ENCODE measurements at regions not wholly inside any gene's neighbourhood (a gene's known extent, or its start where the extent isn't known, plus 50 kb on each side); places are given as distances from the start of the nearest gene placed in this dataset.

DNA sequence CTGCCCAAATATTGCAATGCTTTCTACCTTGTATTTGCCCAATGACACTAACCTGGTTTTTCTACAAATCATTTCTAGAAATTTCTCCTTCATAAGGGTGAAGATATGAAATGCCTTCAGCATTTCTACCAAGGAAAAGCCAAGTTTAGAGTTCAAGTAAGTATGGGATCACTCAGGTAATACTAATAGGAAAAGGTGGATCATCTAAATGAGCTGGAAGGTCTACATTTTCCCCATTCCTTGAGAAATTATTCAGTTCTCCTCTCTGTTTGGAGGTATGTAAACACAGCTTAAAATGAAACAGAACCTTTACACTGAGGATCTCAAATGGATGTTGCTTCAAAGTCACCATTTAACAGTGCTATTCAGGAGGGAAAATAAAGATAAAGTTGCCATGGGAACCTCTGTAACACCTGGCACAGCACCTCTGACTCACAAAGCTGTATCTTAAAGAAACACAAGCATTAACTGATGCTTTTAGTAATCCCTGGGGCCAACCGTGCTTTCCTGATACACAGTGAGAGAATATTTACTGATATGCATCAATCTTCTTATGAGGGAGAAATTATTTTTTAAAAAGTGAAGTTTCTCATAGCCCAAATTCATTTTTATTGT lies 161.3 kb downstream of the DRD1 start:
- DNase-seq, result no peak

DNA sequence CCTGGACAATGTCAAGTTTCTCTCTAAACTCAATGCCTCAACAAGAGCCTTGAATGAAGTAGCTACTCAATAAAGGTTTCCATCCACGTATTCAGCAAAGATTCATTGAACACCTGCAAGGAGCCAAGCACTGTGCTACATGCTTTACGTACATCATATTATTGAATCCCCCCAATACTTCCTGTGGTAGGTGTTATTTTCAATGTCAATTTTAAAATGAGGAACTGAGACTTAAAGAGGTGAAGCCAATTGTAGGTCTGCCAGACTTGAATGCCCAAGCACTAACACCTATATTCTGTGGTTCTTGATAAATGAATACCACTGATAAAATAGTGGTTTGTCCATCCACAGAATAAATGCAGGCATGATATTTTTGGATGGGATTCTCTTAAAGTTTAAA lies 162.3 kb downstream of the DRD1 start:
- DNase-seq, result no peak

DNA sequence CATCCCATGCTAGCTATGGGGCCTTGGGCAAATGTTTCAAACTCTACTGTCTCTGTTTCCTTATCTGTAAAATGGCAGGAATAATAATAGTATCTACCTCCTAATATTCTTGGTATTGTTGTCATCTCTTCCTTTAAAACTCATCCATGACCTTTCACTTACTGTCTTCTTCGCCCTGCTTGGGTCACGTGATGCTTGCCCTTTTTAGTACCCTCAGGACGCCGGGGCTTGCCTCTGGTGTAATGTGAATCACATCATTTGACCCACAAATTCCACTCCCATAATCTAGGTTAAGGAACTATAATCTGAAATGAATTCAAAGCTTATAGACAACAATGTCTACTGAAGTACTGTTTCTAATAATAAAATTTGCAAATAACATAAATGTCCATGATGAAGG lies 162.7 kb downstream of the DRD1 start:
- no peak for DNase-seq

- DNase-seq, result no peak
Measured at GRCh38 chr5:175279506-175279905, 164.5 kb downstream of the DRD1 start.

DNA sequence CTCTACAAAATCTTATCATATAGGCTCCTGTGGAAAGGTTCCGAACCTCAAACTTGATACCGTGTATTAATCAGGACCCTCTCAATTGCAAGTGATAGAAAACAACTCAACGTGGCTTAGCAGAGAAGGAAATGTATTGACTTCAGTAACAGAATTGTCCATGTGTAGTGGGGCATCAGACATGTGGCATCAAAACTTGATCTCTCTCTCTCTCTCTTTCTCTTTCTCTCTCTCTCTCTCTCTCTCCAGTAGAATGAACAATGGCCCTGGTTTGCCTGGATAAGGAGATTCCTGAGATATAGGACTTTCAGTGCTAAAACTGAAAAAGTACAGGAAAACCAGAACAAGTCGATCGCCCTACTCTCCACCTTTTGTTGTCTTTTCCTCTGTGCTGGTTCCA lies 168.2 kb downstream of the DRD1 start:
- DNase-seq, result no peak

DNA sequence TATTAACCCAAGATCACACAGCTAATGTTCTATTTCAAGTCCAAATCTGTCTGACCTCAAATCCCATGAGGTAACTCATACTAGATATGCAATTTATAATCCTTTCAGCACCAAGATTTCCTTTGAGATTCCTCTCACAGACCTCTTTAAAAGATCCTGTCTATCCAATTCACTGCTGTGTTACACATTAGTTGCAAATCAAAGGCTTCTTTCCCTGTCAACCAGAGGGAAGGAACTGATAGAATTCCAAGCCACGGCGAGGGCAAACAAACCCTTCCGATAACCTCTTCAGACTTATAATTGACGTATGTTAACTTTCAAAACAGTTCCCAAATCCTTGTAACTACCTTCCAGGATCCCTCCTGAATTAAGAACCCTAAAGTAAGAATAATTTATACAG lies 168.9 kb downstream of the DRD1 start:
- DNase-seq, result no peak

GRCh38 chr5:175274171-175274570 lies 169.8 kb downstream of the DRD1 start:
- no peak for DNase-seq

GRCh38 chr5:175264406-175264805 lies 179.6 kb downstream of the DRD1 start:
- DNase-seq, result no peak

DNA sequence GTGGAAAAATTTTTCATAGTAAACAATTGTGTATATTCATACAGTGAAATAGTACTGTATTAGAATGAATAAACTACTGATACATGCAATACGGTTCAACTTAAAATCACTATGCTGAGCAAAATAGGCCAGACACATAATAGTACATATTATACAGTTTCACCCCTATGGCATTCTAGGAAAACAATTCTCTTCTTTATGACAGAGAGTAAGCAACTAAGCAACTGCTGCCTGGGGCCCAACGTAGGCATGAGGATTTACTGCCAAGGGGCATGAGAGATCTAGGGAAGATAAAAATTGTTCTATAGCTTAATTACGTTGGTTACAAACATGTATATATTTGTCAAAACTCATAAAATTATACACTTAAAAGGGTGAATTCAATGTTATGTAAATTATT lies 180.2 kb downstream of the DRD1 start:
- DNase-seq, result no peak

DNA sequence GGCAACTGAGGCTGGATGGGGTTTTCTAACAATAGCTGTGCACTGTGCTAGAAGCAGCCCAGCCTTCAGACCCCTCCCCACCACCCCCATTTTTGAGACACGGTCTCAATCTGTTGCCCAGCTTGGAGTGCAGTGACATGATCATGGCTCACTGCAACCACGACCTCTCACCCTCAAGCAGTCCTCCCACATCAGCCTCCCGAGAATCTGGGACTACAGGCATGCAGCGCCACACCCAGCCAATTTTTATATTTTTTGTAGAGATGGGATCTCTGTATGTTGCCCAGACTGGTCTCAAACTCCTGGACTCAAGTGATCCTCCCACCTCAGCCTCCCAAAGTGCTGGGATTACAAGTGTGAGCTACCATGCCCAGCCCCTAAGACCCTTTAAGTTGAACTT lies 182.5 kb downstream of the DRD1 start:
- no peak for DNase-seq

DNA sequence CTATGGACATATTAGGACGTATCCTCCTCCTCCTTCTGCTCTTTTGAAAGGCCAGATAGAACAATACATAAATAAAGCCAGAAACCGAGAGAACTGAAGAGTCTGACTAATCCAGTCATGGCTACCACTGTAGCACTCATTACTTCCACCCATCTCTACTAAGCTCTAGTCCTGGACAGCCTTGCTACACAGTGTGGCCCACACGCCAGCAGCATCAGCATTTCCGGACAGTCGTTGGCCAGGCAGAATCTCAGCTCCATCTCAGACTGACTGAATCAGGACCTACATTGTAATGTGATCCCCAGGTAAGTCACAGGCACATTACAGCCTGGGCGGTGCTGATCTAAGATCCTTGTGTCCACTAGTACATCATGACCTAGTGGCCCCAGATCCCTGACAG lies 182.9 kb downstream of the DRD1 start:
- DNase-seq, result no peak

DNA sequence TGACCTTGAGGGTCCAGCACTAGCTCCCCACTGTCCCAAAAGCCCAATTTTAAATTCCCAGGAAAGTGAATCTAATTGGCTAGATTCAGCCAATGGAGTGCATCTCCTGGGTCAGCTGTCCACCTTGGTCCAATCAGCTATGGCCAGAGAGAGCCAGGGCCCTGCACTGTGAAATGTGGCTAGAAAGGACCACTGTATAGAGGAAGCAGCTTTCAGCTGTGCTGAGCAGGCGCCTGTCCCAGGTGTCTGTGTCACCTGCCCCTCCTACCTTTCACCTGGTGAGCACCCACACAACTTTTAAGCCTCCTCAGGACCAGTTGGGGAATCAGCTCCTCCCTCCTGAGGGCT lies 186.2 kb downstream of the DRD1 start:
- no peak for DNase-seq

DNA sequence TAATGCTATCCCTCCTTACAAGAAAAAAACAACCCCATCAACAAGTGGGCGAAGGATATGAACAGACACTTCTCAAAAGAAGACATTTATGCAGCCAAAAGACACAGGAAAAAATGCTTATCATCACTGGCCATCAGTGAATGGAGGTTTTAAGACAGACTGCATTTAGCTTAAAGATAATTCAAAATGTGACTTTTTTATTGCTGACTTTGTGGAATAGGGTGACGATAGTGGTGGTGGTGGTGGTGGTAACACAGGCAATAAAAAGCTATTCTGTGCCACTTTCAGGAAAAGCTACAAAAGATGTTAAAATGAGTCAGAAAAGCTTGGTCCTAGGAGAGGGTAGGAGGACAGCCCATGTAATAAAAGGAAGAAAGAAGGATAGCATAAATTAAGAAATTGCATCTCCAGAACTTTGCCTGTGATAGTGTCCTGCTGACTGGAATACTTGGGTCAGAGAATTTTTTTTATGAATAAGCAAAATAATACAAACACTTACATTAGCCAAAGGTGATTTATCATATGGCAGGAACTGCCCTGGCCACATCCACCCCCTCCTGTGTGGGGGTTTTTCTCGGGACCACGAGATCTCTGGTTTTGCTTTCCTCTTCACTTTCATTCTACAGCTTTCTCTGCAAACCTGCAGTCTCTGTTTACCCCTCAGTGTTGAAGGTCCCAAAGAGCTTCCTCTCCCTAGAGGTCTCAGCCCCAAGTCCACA lies 186.7 kb downstream of the DRD1 start:
- no peak for DNase-seq

DNA sequence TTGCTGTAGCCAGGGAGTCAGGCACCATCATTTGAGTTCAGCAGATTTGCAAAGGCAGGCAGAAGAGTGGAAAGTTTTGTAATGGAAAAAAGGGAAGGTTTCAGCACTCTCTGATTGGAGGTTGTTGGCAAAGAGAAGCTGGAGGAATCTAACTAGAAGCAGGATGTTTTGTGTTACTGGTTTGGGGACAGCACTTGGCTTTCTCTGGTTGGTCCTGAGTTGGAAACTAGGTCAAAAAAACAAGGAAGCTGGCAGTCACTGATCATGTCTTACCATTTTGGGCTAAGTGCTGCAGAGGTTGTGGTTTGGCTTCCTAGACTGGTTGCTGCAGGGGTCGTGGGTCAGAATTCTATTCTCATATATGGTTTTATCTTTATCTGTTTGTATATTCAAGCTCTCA lies 189.8 kb downstream of the DRD1 start:
- DNase-seq, result no peak

DNA sequence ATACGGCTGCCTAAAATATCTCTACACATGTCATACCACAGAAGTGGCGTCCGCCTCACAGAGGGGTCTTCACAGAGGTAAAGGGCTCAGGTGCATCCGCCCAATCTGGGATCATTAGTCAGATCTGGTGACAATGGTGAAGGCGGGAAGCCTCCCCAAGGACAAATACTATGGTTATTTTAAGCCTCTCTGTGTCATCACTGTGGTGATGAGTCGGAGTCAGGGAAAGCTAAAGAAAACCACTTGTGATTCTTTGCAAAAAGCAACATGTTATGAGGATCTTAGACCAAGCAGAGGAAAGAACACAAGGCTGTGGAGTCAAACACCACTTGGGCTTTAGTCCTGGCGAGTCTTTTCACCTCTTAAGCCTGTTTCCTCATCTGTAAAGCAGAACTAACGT lies 190.4 kb downstream of the DRD1 start:
- DNase-seq, result no peak

GRCh38 chr5:175252234-175252805 lies 191.7 kb downstream of the DRD1 start:
- no peak for DNase-seq

- DNase-seq, result no peak
Measured at GRCh38 chr5:175250426-175250825, 193.6 kb downstream of the DRD1 start.

DNA sequence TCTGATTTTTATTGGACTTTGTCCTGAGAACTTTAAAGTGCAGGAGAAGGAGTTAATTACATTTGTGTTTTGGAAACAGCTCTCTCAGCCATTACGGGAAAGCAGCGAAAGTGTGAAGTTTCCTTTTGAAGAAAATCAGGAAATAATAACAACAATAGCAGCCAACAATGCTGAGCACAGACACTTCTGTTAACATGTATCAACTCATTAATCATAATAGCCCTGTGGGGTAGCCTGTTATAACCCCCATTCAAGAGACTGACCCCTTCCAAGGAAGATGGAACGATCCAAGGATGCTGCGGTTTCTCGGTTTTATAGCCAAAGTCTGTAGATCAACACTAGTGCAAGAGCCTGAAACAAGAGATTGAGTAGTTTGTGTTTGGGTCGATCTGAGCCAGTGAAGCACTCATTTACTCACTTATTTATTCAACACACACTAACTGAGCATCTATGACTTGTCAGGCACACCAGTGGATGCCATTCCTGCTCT lies 195.5 kb downstream of the DRD1 start:
- DNase-seq, result no peak

- DNase-seq, result no peak
Measured at GRCh38 chr5:175246889-175247520, 197.0 kb downstream of the DRD1 start.

- no peak for DNase-seq
Measured at GRCh38 chr5:175246242-175246888, 197.6 kb downstream of the DRD1 start.

DNA sequence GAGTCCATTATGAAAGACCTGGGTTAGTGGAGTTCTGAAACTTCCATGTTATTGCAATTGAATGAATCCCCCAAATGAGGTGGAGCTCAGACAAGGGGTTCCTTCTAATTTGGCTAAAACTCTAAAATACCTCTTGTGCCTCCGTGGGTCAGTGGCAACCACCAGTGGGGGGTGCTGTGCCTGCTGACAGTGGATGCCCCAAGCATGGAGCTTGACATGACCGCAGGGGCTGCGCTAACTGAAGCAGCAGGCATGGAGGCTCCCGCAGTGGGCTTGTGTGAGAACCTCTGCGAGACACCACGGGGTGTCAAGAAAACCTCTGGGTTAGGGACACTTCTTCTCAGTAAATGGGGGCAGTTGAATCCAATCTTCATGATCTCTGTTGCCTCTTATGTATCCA lies 200.5 kb downstream of the DRD1 start:
- DNase-seq, result no peak

GRCh38 chr5:175242207-175242606 lies 201.8 kb downstream of the DRD1 start:
- DNase-seq, result no peak

GRCh38 chr5:175238326-175238725 lies 205.7 kb downstream of the DRD1 start:
- no peak for DNase-seq

DNA sequence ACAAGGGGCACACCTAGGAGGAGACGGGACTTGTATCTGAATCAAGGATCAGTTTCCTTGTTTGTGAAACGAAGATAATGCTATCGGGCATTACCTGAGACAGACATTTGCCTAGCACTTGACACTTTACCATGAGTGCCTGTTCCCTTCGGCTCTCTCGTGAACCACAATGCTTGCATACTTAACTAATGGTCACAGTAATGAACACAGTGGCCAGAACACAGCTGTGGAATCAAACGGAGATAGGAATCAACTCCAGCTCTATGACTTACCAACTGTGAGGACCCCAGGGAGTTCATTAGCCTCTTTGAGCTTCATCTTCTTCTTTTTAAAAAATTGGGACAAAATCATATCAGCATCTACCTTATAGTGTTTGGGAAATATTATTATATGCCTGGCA lies 207.8 kb downstream of the DRD1 start:
- DNase-seq, result no peak

All from amniotic stem cell (primary cell).